Spleen (tissue), 7 donors: ENCODE measurements at regions not wholly inside any gene's neighbourhood (a gene's known extent, or its start where the extent isn't known, plus 50 kb on each side); places are given as distances from the start of the nearest gene placed in this dataset.

Source experiments
- POLR2A ChIP-seq, 3 donors: fragments of 450-650 bp; IDR thresholded peaks; one replicate each; pipeline ENCODE4 v1.5.1; 2017; ENCODE audit warnings: antibody characterized with exemption in 3 of 3, mild to moderate bottlenecking in 1 of 3
- POLR2AphosphoS5 ChIP-seq, 3 donors: sonication (generic); formaldehyde crosslinking; IDR thresholded peaks; one replicate each; pipeline ENCODE4 v1.5.1; 2017; ENCODE audit warnings: antibody characterized with exemption in 3 of 3
- TF ChIP-seq, protein P1 (sequence below), 11 experiments: fragments of 200-600 bp in 7 of 11; fragments of 450-650 bp in 4 of 11; sonication (generic) in 4 of 11; IDR thresholded peaks in 8 of 11; conservative IDR thresholded peaks in 3 of 11; 1 replicate in 7 of 11; 2 replicates in 4 of 11; pipeline versions ENCODE4 v1.4.0 to v1.8.0; 2016 to 2021; ENCODE audit warnings: antibody characterized with exemption in 11 of 11, inconsistent platforms in 4 of 11, mild to moderate bottlenecking in 1 of 11
- donor health status: DM: no; HTN: no; CAD: no; lungs with moderate emphysema.
- donor health status: DM: no; HTN: no; CAD: no.
- donor health status: DM: no; HTN: no; CAD: no.

DNA sequence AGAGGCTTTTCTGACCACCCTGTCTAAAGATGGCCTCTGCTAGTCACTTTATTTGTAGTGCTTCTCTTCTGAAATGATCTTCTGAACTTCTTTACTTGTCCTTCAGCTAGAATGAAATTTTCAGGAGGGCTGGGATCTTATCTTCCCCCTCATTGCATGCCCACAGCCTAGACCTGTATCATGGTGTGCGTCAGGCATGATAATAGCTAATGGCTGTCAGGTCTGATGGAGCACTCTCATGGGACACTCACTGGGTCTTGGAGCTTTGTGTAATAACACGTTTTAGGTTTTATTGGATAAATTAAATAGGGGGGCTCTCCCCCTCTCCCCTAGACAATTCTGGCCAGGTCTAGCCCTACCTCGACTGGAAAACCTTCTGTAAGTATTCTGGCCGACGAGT lies 97.1 kb upstream of the NRXN3 start:
- TF ChIP-seq, protein P1, sequence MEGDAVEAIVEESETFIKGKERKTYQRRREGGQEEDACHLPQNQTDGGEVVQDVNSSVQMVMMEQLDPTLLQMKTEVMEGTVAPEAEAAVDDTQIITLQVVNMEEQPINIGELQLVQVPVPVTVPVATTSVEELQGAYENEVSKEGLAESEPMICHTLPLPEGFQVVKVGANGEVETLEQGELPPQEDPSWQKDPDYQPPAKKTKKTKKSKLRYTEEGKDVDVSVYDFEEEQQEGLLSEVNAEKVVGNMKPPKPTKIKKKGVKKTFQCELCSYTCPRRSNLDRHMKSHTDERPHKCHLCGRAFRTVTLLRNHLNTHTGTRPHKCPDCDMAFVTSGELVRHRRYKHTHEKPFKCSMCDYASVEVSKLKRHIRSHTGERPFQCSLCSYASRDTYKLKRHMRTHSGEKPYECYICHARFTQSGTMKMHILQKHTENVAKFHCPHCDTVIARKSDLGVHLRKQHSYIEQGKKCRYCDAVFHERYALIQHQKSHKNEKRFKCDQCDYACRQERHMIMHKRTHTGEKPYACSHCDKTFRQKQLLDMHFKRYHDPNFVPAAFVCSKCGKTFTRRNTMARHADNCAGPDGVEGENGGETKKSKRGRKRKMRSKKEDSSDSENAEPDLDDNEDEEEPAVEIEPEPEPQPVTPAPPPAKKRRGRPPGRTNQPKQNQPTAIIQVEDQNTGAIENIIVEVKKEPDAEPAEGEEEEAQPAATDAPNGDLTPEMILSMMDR (IDR thresholded peaks at IDR 0.05 in 8 of 11, conservative IDR thresholded peaks at IDR 0.05 in 3 of 11), result no peak
- no peak for TF ChIP-seq POLR2A (IDR thresholded peaks at IDR 0.05)
- no peak for TF ChIP-seq POLR2AphosphoS5 (IDR thresholded peaks at IDR 0.05)
